Chondrocyte (in vitro differentiated cells): ENCODE measurements at regions not wholly inside any gene's neighbourhood (a gene's known extent, or its start where the extent isn't known, plus 50 kb on each side); places are given as distances from the start of the nearest gene placed in this dataset.

Experiments used
- DNase-seq: peaks from one replicate; pipeline ENCODE4 v3.0.0; 2021; ENCODE audit warnings: mixed read lengths, low spot score
- H3K27ac Mint-ChIP-seq: one replicate; pipeline ENCODE4 v1.8.0; 2021; ENCODE audit warnings: mild to moderate bottlenecking, moderate library complexity, mixed read lengths; ENCODE audit not compliant: unreplicated experiment
- H3K27me3 Mint-ChIP-seq: 2 replicates; pipeline ENCODE4 v1.8.0; 2021; ENCODE audit warnings: low read depth, mixed read lengths
- H3K36me3 Mint-ChIP-seq: 2 replicates; pipeline ENCODE4 v1.8.0; 2021; ENCODE audit warnings: low read depth, mixed read lengths
- H3K4me1 Mint-ChIP-seq: 2 replicates; pipeline ENCODE4 v1.8.0; 2021; ENCODE audit warnings: low read depth, mild to moderate bottlenecking, mixed read lengths
- H3K4me3 Mint-ChIP-seq: one replicate; pipeline ENCODE4 v1.8.0; 2021; ENCODE audit warnings: mild to moderate bottlenecking, moderate library complexity, mixed read lengths; ENCODE audit not compliant: unreplicated experiment
- H3K9me3 Mint-ChIP-seq: 2 replicates; pipeline ENCODE4 v1.8.0; 2021; ENCODE audit warnings: low read depth, mixed read lengths
- CTCF ChIP-seq: fragments of 200-600 bp; sonication (generic); IDR thresholded peaks from 2 replicates; pipeline ENCODE4 v1.5.0; 2021; ENCODE audit warnings: antibody characterized with exemption, mild to moderate bottlenecking, moderate library complexity

- Mint-ChIP-seq H3K9me3 (peaks cover 2% of the 10 kb centered on the region), H3K4me3 (no peak overlapping the region), H3K36me3 (no peaks in the 10 kb centered on the region), H3K4me1 (no peaks in the 10 kb centered on the region), H3K27me3 (no peaks in the 10 kb centered on the region), H3K27ac (no peak overlapping the region)
- TF ChIP-seq CTCF: no peak
- no peak for DNase-seq
These were observed 165.4 kb upstream of the C16orf82 start for GRCh38 chr16:26901196-26901861.

DNA sequence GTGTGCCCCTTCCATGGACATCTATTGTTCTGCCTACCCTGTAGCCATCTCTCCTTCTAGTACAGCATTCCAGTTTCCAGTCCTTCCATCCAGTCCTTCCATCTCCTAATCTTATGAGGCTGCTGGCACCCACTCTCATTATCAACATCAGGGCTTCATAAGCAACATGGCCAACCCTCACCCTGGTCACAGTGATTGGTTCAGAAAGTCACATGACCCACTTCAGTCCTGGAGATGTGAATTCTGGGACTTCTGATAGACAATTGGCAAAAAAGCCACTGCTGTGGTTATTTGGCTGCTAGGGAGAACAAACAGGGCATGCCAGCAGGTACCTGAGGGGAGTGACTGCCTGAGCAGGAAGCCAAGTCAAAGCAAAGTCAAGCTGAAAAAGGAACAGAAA lies 164.7 kb upstream of the C16orf82 start:
- Mint-ChIP-seq H3K27ac (no peak overlapping the region), H3K9me3 (peaks cover 2% of the 10 kb centered on the region), H3K27me3 (no peaks in the 10 kb centered on the region), H3K4me3 (no peak overlapping the region), H3K4me1 (no peaks in the 10 kb centered on the region), H3K36me3 (no peaks in the 10 kb centered on the region)
- no peak for TF ChIP-seq CTCF
- DNase-seq: no peak

GRCh38 chr16:26905336-26905735 lies 161.4 kb upstream of the C16orf82 start:
- Mint-ChIP-seq H3K4me3 (no peak overlapping the region), H3K36me3 (no peaks in the 10 kb centered on the region), H3K9me3 (peaks cover 2% of the 10 kb centered on the region), H3K4me1 (no peaks in the 10 kb centered on the region), H3K27ac (no peak overlapping the region), H3K27me3 (peaks cover 5% of the 10 kb centered on the region)
- TF ChIP-seq CTCF: no peak
- DNase-seq: no peak

GRCh38 chr16:26909623-26910022 lies 157.1 kb upstream of the C16orf82 start:
- DNase-seq: no peak
- Mint-ChIP-seq H3K4me1 (no peaks in the 10 kb centered on the region), H3K36me3 (no peaks in the 10 kb centered on the region), H3K4me3 (no peak overlapping the region), H3K27ac (no peak overlapping the region), H3K9me3 (no peaks in the 10 kb centered on the region), H3K27me3 (peaks cover 7% of the 10 kb centered on the region)
- TF ChIP-seq CTCF: no peak

DNA sequence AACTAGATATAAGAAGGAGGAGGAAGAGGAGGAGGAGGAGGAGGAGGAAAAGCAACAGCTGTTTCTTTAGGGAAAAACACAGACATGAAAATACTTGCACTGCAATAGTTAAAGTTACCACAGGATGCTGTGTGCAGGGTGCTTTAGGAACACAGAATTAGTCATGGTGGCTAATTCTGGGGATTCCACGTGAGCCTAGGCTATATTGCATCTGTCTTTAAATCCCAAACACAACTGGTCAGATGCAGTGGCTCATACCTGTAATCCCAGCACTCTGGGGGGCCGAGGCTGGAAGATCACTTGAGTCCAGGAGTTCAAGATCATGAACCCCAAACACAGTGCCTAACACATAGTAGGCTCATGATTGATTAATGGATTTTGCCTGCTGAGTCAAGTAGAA lies 155.3 kb upstream of the C16orf82 start:
- no peak overlapping the region for H3K4me3 Mint-ChIP-seq
- H3K27me3 Mint-ChIP-seq: peaks cover 7% of the 10 kb centered on the region

More for the DNA sequence above, 155.3 kb upstream of the C16orf82 start:
- DNase-seq: no peak
- Mint-ChIP-seq H3K27ac (no peak overlapping the region), H3K4me1 (no peaks in the 10 kb centered on the region), H3K36me3 (no peaks in the 10 kb centered on the region), H3K9me3 (no peaks in the 10 kb centered on the region)
- TF ChIP-seq CTCF: no peak
